WI38 (cell line): ENCODE measurements at regions not wholly inside any gene's neighbourhood (a gene's known extent, or its start where the extent isn't known, plus 50 kb on each side); places are given as distances from the start of the nearest gene placed in this dataset.
"Not testable (repeated sequence)": the region's sequence is repeated elsewhere in the genome, so short reads cannot be mapped to it uniquely, and the experiment has no call there.

Experiments
- H3K4me3 ChIP-seq: 2 replicates; pipeline ENCODE4 v1.5.1; 2011; ENCODE audit warnings: low read depth, mild to moderate bottlenecking, control low read depth, low read length
- TF ChIP-seq, protein P1 (sequence below): IDR thresholded peaks from 2 replicates; pipeline ENCODE4 v1.5.1; 2012; ENCODE audit warnings: low read depth, mild to moderate bottlenecking, control low read depth, low read length

DNA sequence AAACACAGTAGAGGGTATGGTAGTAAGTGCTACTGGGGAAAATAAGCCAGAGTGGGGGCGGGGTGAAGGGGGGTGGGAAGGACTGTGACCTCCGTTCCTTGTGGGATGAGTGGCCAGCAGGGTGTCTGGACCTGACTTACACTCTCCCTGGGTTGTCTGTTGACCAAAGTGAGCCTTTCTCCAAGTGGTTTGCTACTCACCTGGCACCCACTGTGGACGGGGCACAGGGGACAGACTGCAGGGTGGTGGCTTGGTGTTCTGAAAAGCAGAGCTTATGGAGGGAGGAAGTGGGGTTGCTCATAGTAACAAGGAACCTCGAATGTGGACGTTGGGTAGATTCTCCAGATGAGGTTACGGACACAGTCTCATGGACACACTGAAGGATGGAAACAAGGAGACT is 94.4 kb upstream of the VRK1 start:
- H3K4me3 ChIP-seq, result no peak overlapping the region
- TF ChIP-seq, protein P1, sequence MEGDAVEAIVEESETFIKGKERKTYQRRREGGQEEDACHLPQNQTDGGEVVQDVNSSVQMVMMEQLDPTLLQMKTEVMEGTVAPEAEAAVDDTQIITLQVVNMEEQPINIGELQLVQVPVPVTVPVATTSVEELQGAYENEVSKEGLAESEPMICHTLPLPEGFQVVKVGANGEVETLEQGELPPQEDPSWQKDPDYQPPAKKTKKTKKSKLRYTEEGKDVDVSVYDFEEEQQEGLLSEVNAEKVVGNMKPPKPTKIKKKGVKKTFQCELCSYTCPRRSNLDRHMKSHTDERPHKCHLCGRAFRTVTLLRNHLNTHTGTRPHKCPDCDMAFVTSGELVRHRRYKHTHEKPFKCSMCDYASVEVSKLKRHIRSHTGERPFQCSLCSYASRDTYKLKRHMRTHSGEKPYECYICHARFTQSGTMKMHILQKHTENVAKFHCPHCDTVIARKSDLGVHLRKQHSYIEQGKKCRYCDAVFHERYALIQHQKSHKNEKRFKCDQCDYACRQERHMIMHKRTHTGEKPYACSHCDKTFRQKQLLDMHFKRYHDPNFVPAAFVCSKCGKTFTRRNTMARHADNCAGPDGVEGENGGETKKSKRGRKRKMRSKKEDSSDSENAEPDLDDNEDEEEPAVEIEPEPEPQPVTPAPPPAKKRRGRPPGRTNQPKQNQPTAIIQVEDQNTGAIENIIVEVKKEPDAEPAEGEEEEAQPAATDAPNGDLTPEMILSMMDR, result no peak

DNA sequence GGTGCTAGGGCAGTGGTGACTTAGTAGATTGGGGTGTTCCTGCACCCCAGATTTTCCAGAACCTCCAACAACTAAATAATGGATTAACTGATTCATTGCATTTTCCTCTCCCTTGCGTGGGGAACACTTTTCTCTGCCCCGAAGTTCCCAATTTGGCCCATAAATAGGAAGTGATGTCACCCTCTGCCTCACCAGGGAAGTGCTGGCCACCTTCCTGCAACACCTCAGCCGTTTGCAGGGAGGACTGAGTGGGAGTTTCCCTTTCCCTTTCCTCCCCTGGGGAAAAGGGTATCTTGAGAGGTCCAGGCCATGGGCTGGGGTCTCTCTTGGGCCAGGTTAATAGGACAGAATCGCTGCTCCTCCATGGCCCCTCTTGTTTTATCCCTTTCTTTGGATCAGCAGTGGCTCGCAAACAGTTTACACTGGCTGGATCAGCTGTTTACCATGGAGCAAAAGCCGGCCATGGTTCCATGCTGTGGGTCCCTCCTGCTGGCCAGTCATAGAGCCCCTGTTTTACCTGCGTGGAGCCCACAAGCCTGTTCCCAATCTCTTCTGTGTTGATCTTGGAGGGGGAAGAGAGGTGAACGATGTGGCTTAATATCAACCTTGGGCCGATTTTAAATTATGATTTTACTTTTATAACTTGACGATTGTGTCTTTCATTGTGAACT is 91.6 kb upstream of the VRK1 start:
- TF ChIP-seq, protein P1, result no peak
- 0 out of 2 replicates have a peak overlapping the region, but pooled peaks have one; percentile 20 for H3K4me3 ChIP-seq

DNA sequence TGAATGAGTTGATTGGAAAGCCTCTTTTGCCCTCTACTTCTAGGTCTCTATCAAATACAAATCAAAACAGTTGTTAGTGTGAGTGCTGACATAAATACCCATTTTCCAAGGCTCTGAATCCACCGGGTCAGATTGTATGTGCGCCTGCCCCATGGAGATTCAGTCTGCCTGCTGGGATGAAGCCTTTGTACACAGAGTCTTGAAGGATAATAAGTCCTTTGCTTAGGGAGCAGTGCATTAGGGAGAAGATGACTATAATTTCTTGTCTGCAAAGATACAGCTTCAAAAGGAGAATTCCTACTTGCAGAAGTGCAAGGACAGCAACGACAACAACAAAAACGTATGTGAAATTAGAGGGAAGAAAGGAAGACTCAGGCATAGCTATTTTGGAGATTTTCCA is 90.3 kb upstream of the VRK1 start:
- TF ChIP-seq, protein P1, result no peak

DNA sequence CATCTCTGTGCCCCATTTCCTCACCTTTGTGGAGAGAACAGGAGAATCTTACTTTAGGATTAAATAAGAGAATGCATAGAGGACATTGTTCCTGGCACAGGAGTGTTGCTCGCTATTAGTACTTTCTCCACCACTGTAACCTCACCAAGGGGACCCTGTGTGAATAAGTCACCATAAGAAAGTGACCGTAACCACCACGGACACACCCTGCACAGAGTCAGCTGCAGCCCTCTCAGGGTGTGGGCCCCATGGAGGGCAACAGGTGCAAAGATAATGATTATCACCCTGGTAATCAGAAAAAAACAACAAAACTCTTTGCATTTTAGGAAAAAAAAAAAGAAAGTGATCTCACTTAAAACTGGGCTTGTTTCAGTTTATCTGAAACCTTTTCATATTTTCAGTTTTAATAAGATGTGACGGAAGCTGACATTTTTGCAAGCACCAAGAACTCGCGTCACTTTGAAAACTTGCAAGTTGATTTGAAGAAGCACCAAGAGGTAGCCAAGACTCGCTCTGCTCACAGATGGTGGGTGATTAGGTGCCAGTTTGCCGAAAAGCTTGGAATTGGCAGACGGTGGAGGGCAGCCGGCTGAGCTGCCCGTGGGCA is 87.0 kb upstream of the VRK1 start:
- no peak overlapping the region for H3K4me3 ChIP-seq
- TF ChIP-seq, protein P1, result no peak

More for the DNA sequence above, 90.3 kb upstream of the VRK1 start:
- no peak overlapping the region for H3K4me3 ChIP-seq

DNA sequence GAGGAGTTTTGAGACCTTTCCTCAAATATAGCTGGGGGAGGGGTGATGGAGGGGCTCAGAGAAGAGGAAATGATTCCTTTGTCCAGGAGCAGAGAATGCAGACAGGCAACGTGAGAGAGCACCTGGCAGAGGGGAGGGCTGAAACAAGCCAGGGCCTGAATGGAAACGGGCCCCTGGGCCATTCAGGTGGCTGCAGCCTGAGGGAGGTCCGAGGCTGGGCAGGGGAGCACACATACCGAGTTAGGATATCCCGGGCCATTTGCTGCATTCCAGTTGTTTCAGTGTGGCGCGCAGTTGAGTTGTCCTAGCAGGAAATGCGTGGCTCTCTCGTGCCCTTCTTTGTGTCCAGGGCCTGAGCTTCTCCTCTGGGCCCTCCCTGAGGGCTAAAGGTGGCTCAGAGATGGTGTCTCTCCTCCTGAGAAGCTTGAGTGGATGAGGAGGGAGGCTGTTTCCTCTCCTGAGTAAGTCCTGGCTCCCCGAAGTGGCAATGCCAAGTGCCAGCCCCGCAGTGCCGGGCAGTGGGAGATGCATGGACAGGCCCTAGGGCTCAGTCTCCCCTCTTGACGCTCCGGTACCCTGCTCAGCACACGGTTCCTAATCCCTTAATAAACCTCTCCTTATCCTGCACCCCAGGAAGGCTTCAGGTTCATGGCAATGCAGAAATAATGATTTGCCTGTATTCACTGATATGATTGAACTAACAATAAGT is 85.5 kb upstream of the VRK1 start:
- TF ChIP-seq, protein P1, result no peak
- no peak overlapping the region for H3K4me3 ChIP-seq

DNA sequence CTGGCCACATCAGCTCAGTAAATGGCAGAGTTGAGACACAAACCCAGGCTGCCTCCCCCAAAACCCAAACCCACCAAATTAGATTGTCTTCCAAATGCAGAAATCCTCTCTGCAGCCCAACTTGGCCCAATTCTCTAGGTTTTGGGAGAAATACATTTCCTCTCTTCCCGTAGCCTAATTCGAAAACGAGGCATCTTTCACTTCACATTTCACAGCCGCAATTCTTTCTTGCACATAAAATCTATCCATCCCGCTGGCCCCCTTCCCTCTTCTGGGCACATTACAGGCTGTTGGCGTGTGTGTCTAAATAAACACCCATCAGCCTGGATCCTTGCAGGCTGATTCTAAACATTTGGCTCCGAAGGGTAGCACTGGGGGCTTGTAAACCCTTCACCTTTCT is 83.8 kb upstream of the VRK1 start:
- H3K4me3 ChIP-seq, result no peak overlapping the region
- TF ChIP-seq, protein P1, result no peak

DNA sequence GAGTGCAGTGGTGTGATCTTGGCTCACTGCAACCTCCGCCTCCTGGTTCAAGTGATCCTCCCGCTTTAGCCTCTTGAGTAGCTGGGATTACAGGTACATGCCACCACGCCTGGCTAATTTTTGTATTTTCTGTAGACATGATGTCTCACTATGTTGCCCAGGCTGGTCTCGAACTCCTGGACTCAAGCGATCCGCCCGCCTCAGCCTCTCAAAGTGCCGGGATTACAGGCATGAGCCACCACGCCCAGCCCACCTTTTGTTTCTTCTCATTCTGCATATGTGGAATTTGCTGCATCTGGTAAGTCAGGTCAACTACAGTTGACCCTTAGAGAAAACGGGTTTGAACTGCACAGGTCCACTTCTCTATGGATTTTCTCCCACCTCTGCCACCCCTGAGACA is 82.6 kb upstream of the VRK1 start:
- H3K4me3 ChIP-seq, result not testable (repeated sequence)
